SK-N-SH treated with all-trans-retinoic acid at 6 μM for 48 hours (cell line): ENCODE measurements at regions not wholly inside any gene's neighbourhood (a gene's known extent, or its start where the extent isn't known, plus 50 kb on each side); places are given as distances from the start of the nearest gene placed in this dataset.

ENCODE experiments used
- ISL1 ChIP-seq: fragments of 250-450 bp; sonication (Bioruptor Pico); IDR thresholded peaks from 2 replicates; pipeline ENCODE4 v2.1.2; 2022; ENCODE audit warnings: mild to moderate bottlenecking, moderate library complexity
- PATZ1 ChIP-seq: fragments of 250-450 bp; sonication (Bioruptor Pico); IDR thresholded peaks from 2 replicates; pipeline ENCODE4 v1.8.0; 2020; ENCODE audit warnings: mild to moderate bottlenecking, moderate library complexity, borderline replicate concordance
- PPARA ChIP-seq: fragments of 250-450 bp; sonication (Bioruptor Pico); IDR thresholded peaks from 2 replicates; pipeline ENCODE4 v1.5.0; 2020; ENCODE audit warnings: mild to moderate bottlenecking, borderline replicate concordance
- SNAI2 ChIP-seq: fragments of 250-450 bp; sonication (Bioruptor Pico); IDR thresholded peaks from 2 replicates; pipeline ENCODE4 v1.5.0; 2020; ENCODE audit warnings: mild to moderate bottlenecking, moderate library complexity
- TCF4 ChIP-seq: fragments of 250-450 bp; sonication (Bioruptor Pico); IDR thresholded peaks from 2 replicates; pipeline ENCODE4 v1.8.0; 2021; ENCODE audit warnings: mild to moderate bottlenecking, moderate library complexity, borderline replicate concordance
- ZC3H10 ChIP-seq: fragments of 250-450 bp; sonication (Bioruptor Pico); IDR thresholded peaks from 2 replicates; pipeline ENCODE4 v1.5.1; 2021; ENCODE audit warnings: mild to moderate bottlenecking, moderate library complexity
- ZFP3 ChIP-seq: fragments of 250-450 bp; sonication (Bioruptor Pico); IDR thresholded peaks from 2 replicates; pipeline ENCODE4 v1.5.0; 2020; ENCODE audit warnings: mild to moderate bottlenecking, moderate library complexity
- ZNF565 ChIP-seq: fragments of 450-650 bp; formaldehyde crosslinking; conservative IDR thresholded peaks from 2 replicates; pipeline ENCODE4 v1.5.0; 2020; ENCODE audit warnings: low read depth, mild to moderate bottlenecking, moderate library complexity
- TF ChIP-seq, protein P1 (sequence below): fragments of 250-450 bp; sonication (Bioruptor Pico); IDR thresholded peaks from 2 replicates; pipeline ENCODE4 v1.8.0; 2021; ENCODE audit warnings: low read depth, mild to moderate bottlenecking, moderate library complexity, borderline replicate concordance

DNA sequence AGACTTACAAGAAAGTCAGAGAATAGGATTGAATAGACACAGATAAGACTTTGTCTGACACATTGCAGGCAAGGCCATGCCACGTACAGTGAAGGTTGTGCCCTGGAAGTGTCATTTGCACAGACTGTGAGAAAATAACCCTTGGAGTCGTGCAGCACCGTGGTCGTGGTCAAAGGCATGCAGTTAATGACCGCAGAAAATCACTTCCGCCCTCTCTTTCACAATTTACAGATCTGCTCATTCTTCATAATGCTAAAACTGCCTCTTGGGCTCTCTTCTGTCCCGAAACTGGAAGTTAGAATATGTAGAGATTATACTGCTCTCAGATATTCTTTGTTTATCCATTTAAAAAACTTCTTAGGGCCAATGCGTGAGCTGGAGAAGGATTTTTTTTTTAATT lies 73.2 kb upstream of the CTXND1 start:
- TF ChIP-seq ZNF565 (CRISPR knock-in tag) (no peak), ZC3H10 (CRISPR knock-in tag) (no peak), ISL1 (CRISPR knock-in tag) (no peak), PATZ1 (CRISPR knock-in tag) (no peak), TCF4 (CRISPR knock-in tag) (no peak), PPARA (no peak), ZFP3 (no peak), SNAI2 (no peak)
- TF ChIP-seq, protein P1, sequence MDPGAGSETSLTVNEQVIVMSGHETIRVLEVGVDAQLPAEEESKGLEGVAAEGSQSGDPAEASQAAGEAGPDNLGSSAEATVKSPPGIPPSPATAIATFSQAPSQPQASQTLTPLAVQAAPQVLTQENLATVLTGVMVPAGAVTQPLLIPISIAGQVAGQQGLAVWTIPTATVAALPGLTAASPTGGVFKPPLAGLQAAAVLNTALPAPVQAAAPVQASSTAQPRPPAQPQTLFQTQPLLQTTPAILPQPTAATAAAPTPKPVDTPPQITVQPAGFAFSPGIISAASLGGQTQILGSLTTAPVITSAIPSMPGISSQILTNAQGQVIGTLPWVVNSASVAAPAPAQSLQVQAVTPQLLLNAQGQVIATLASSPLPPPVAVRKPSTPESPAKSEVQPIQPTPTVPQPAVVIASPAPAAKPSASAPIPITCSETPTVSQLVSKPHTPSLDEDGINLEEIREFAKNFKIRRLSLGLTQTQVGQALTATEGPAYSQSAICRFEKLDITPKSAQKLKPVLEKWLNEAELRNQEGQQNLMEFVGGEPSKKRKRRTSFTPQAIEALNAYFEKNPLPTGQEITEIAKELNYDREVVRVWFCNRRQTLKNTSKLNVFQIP (CRISPR knock-in tag): no peak
